ENCODE measurements at regions not wholly inside any gene's neighbourhood (a gene's known extent, or its start where the extent isn't known, plus 50 kb on each side); places are given as distances from the start of the nearest gene placed in this dataset.
A peak's percentile ranks its signal among the peaks of the same experiment; 100 is the strongest.

GRCh38 chr10:33880291-33880690, 545.8 kb upstream of the NRP1 start:
- in situ Hi-C loops (cut with MboI; ENCODE audit: low pct_ligation_motif_present in 1 of 4, low pct_unique_long_range_greater_than_20kb in 1 of 4, low sequenced_read_pairs in 3 of 4) (no loop called here), intact Hi-C loops (cut with DNase I; ENCODE audit: low total_unique reads) (no loop called here)
- no peaks in the 10 kb centered on the region for H3K27me3 ChIP-seq

GRCh38 chr10:33878238-33878786, 543.8 kb upstream of the NRP1 start:
- H3K4me3 ChIP-seq: no peak overlapping the region

More at GRCh38 chr10:33880291-33880690, 545.8 kb upstream of the NRP1 start:
- Histone ChIP-seq H3K4me1 (peaks cover 4 to 11% (median 5%) of the 10 kb centered on the region in 4 donors), H3K4me3 (no peak overlapping the region), H3K9me3 (no peaks in the 10 kb centered on the region), H3K27ac (no peak overlapping the region), H3K36me3 (no peaks in the 10 kb centered on the region)
- TF ChIP-seq EP300 (IDR thresholded peaks at IDR 0.05; ENCODE audit: low read depth): no peak
- no peak for TF ChIP-seq CTCF (IDR thresholded peaks at IDR 0.05)
- no peak for TF ChIP-seq POLR2AphosphoS5 (IDR thresholded peaks at IDR 0.05)
- 82 to 88% methylated on average over 5 of the region's 5 CpGs for WGBS, 2 donors (ENCODE audit: low coverage in 1 of 2)
- DNase-seq: no peak

GRCh38 chr10:33876584-33877400, 542.3 kb upstream of the NRP1 start:
- no peak overlapping the region for H3K4me3 ChIP-seq
- no peaks in the 10 kb centered on the region for H3K27me3 ChIP-seq
- 53 to 66% methylated on average over 9 of the region's 9 CpGs for WGBS, 2 donors (ENCODE audit: low coverage in 1 of 2)
- H3K36me3 ChIP-seq: no peaks in the 10 kb centered on the region
- H3K4me1 ChIP-seq: peaks cover 4 to 11% (median 5%) of the 10 kb centered on the region in 4 donors
- in situ Hi-C loops (cut with MboI; ENCODE audit: low pct_ligation_motif_present in 1 of 4, low pct_unique_long_range_greater_than_20kb in 1 of 4, low sequenced_read_pairs in 3 of 4): no loop called here
- peak overlapping the region; percentile 18 to 53 (median 46) for H3K27ac ChIP-seq
- peak; percentile 64 for DNase-seq
- intact Hi-C loops (cut with DNase I; ENCODE audit: low total_unique reads): no loop called here
- H3K9me3 ChIP-seq: no peaks in the 10 kb centered on the region
- no peak for TF ChIP-seq CTCF (IDR thresholded peaks at IDR 0.05)
- TF ChIP-seq POLR2AphosphoS5 (IDR thresholded peaks at IDR 0.05): peak in 1 of 3 donors; percentile 62

More at GRCh38 chr10:33878238-33878786, 543.8 kb upstream of the NRP1 start:
- Histone ChIP-seq H3K27me3 (no peaks in the 10 kb centered on the region), H3K9me3 (no peaks in the 10 kb centered on the region), H3K27ac (no peak overlapping the region), H3K4me1 (peaks cover 4 to 11% (median 5%) of the 10 kb centered on the region in 4 donors), H3K36me3 (no peaks in the 10 kb centered on the region)
- in situ Hi-C loops (cut with MboI; ENCODE audit: low pct_ligation_motif_present in 1 of 4, low pct_unique_long_range_greater_than_20kb in 1 of 4, low sequenced_read_pairs in 3 of 4): no loop called here
- 82 to 92% methylated on average over 10 of the region's 10 CpGs for WGBS, 2 donors (ENCODE audit: low coverage in 1 of 2)
- TF ChIP-seq POLR2A (IDR thresholded peaks at IDR 0.05) (no peak), POLR2AphosphoS5 (IDR thresholded peaks at IDR 0.05) (no peak), EP300 (IDR thresholded peaks at IDR 0.05; ENCODE audit: low read depth) (no peak), CTCF (IDR thresholded peaks at IDR 0.05) (no peak)
- DNase-seq: no peak
- intact Hi-C loops (cut with DNase I; ENCODE audit: low total_unique reads): no loop called here

- intact Hi-C loops (cut with DNase I; ENCODE audit: low total_unique reads) (no loop called here), in situ Hi-C loops (cut with MboI; ENCODE audit: low pct_ligation_motif_present in 1 of 4, low pct_unique_long_range_greater_than_20kb in 1 of 4, low sequenced_read_pairs in 3 of 4) (no loop called here)
- 77 to 78% methylated on average over 8 to 9 of the region's 9 CpGs for whole genome bisulfite sequencing, 2 donors (ENCODE audit: low coverage in 1 of 2)
- H3K9me3 ChIP-seq: no peaks in the 10 kb centered on the region
- no peak for DNase-seq
- H3K36me3 ChIP-seq: no peaks in the 10 kb centered on the region
- H3K27me3 ChIP-seq: no peaks in the 10 kb centered on the region
- TF ChIP-seq EP300 (IDR thresholded peaks at IDR 0.05; ENCODE audit: low read depth) (no peak), CTCF (IDR thresholded peaks at IDR 0.05) (no peak), POLR2A (IDR thresholded peaks at IDR 0.05) (no peak), POLR2AphosphoS5 (IDR thresholded peaks at IDR 0.05) (no peak)
- peak overlapping the region in 3 of 4 donors; percentile 44 to 53 (median 47) for H3K27ac ChIP-seq
- no peak overlapping the region for H3K4me3 ChIP-seq
- H3K4me1 ChIP-seq: peaks cover 4 to 11% (median 5%) of the 10 kb centered on the region in 4 donors
Observed at GRCh38 chr10:33875924-33876583, 541.6 kb upstream of the NRP1 start.
